ENCODE measurements at regions not wholly inside any gene's neighbourhood (a gene's known extent, or its start where the extent isn't known, plus 50 kb on each side); places are given as distances from the start of the nearest gene placed in this dataset.

GRCh38 chr6:163648868-163649267 lies 234.3 kb downstream of the QKI start:
- H3K36me3 ChIP-seq (ENCODE audit: control insufficient read depth, insufficient read depth, low read length): no peaks in the 10 kb centered on the region
- intact Hi-C loops (cut with micrococcal nuclease): no loop called here
- H3K27ac ChIP-seq (ENCODE audit: insufficient read depth, low read length): no peak overlapping the region
- H4K8ac ChIP-seq (ENCODE audit: low read depth in 2 of 2, low read length in 2 of 2): no peak overlapping the region
- no peak overlapping the region for H4K5ac ChIP-seq (ENCODE audit: low read depth, low read length)
- no peak overlapping the region for H3K56ac ChIP-seq (ENCODE audit: extremely low read depth, insufficient read depth, low read length)
- no peaks in the 10 kb centered on the region for H3K4me1 ChIP-seq (ENCODE audit: control insufficient read depth, insufficient read depth, low read length)
- CTCF ChIA-PET: no interaction called here
- 74% methylated on average over 2 of the region's 8 CpGs; no CpG with 5 or more reads in 1 of the 2 experiments for WGBS, 2 experiments (ENCODE audit: extremely low coverage in 2 of 2, insufficient read length in 1 of 2)
- no peak overlapping the region for H3K4me2 ChIP-seq (ENCODE audit: low read depth, low read length)
- no peak overlapping the region for H3K4me3 ChIP-seq (ENCODE audit: insufficient read depth, low read depth, low read length)
- H2AK9ac ChIP-seq (replicated peaks; ENCODE audit: low read depth, low read length, poor library complexity): no peak overlapping the region
- no peak overlapping the region for H3K14ac ChIP-seq (replicated peaks; ENCODE audit: low read depth, low read length)
- H3K9ac ChIP-seq (ENCODE audit: low read depth, low read length): no peak overlapping the region
- no peaks in the 10 kb centered on the region for H3K9me1 ChIP-seq (ENCODE audit: insufficient read depth, low read length)
- no peak overlapping the region for H2BK120ac ChIP-seq (ENCODE audit: low read depth, low read length)
- no peaks in the 10 kb centered on the region for H4K20me1 ChIP-seq (ENCODE audit: insufficient read depth, low read length)
- no peaks in the 10 kb centered on the region for H3K9me3 ChIP-seq (ENCODE audit: control insufficient read depth, insufficient read depth, low read length)
- ATAC-seq (ENCODE audit: low read depth) (no peak), DNase-seq (no peak)
- no peak overlapping the region for H3K18ac ChIP-seq (ENCODE audit: low read depth, low read length)
- in situ Hi-C loops (cut with MboI; ENCODE audit: low sequenced_read_pairs): no loop called here
- H2BK5ac ChIP-seq (ENCODE audit: low read depth, low read length, poor library complexity, severe bottlenecking): no peak overlapping the region
- H2AFZ ChIP-seq (replicated peaks; ENCODE audit: low read length, poor library complexity): no peak overlapping the region
- TF ChIP-seq MAZ (IDR thresholded peaks at IDR 0.05; ENCODE audit: borderline replicate concordance, low read depth, low read length) (no peak), FOS (IDR thresholded peaks at IDR 0.05; ENCODE audit: low read depth, low read length) (no peak), BHLHE40 (IDR thresholded peaks at IDR 0.05; ENCODE audit: low read depth, low read length) (no peak), MAFK (IDR thresholded peaks at IDR 0.05; ENCODE audit: low read depth, low read length) (no peak), CTCF (conservative IDR thresholded peaks at IDR 0.05; ENCODE audit: low read depth, low read length) (no peak), CEBPB (IDR thresholded peaks at IDR 0.05; ENCODE audit: low read depth, low read length) (no peak), SMC3 (IDR thresholded peaks at IDR 0.05; ENCODE audit: low read depth, low read length) (no peak), ELK1 (IDR thresholded peaks at IDR 0.05; ENCODE audit: borderline replicate concordance, low read depth, low read length) (no peak), RFX5 (IDR thresholded peaks at IDR 0.05; ENCODE audit: low read depth, low read length) (no peak), POLR2A (IDR thresholded peaks at IDR 0.05; ENCODE audit: low read depth, low read length) (no peak), USF2 (IDR thresholded peaks at IDR 0.05; ENCODE audit: low read depth, low read length) (no peak), RCOR1 (IDR thresholded peaks at IDR 0.05; ENCODE audit: insufficient replicate concordance, low read length) (no peak), CHD1 (IDR thresholded peaks at IDR 0.05; ENCODE audit: low read depth, low read length) (no peak), RAD21 (IDR thresholded peaks at IDR 0.05; ENCODE audit: low read length) (no peak), NFE2L2 (IDR thresholded peaks at IDR 0.05; ENCODE audit: low read depth, low read length) (no peak)
- no peak overlapping the region for H2BK20ac ChIP-seq (ENCODE audit: low read depth, low read length)
- dilution Hi-C loops (cut with HindIII; ENCODE audit: low sequenced_read_pairs, unreplicated experiment): no loop called here
- no peak overlapping the region for H3K23ac ChIP-seq (ENCODE audit: low read depth, low read length)
- H3K4ac ChIP-seq (ENCODE audit: low read depth, low read length): no peak overlapping the region
- no peak overlapping the region for H2AK5ac ChIP-seq (ENCODE audit: low read depth, low read length)
- POLR2A ChIA-PET (ENCODE audit: unreplicated experiment): no interaction called here
- H2BK15ac ChIP-seq (ENCODE audit: low read depth, low read length): no peak overlapping the region
- BruUV-seq (replicated peaks): no TSS peak
- H4K91ac ChIP-seq (ENCODE audit: insufficient read depth, low read depth, low read length): no peak overlapping the region
- H3K27me3 ChIP-seq (ENCODE audit: control insufficient read depth, insufficient read depth, low read length): peaks cover 2% of the 10 kb centered on the region; the same call in 1 of the 2 replicates
- H3K79me1 ChIP-seq (ENCODE audit: low read depth in 1 of 2, low read length in 2 of 2): no peaks in the 10 kb centered on the region

All from IMR-90 (cell line).